K562 (cell line): ENCODE measurements at regions not wholly inside any gene's neighbourhood (a gene's known extent, or its start where the extent isn't known, plus 50 kb on each side); places are given as distances from the start of the nearest gene placed in this dataset.

Experiments used
- BACH1 ChIP-seq: fragments of 200-800 bp; sonication (Bioruptor generic); IDR thresholded peaks from 2 replicates; pipeline ENCODE4 v1.6.1; 2016; ENCODE audit warnings: missing genetic modification characterization, missing compliant biosample characterization
- GATA2 ChIP-seq: sonication (generic); formaldehyde crosslinking; IDR thresholded peaks from 2 replicates; pipeline ENCODE4 v1.4.0; 2020; ENCODE audit warnings: mild to moderate bottlenecking, missing genetic modification reagents
- PRPF4 ChIP-seq: fragments of 200-400 bp; formaldehyde crosslinking; IDR thresholded peaks from one replicate; pipeline ENCODE4 v1.6.1; 2017; ENCODE audit warnings: low read length, low read depth, mild to moderate bottlenecking; ENCODE audit not compliant: insufficient read depth, poor library complexity, severe bottlenecking
- RCOR1 ChIP-seq, 2 experiments: IDR thresholded peaks; 2 replicates each; pipeline ENCODE4 v1.6.1; 2012; ENCODE audit warnings: low read depth in 2 of 2, low read length in 2 of 2, borderline replicate concordance in 1 of 2, improper control_type of control experiment in 1 of 2
- TF ChIP-seq, protein P1 (sequence below), 3 experiments: IDR thresholded peaks in 2 of 3; conservative IDR thresholded peaks in 1 of 3; 2 replicates each; pipeline ENCODE4 v1.5.1; 2011 to 2012; ENCODE audit warnings: low read length in 3 of 3, mild to moderate bottlenecking in 3 of 3, control low read depth in 2 of 3, improper control_type of control experiment in 1 of 3, inconsistent platforms in 1 of 3, low read depth in 1 of 3, mixed read lengths in 1 of 3, moderate library complexity in 1 of 3; ENCODE audit not compliant: insufficient read depth in 2 of 3

DNA sequence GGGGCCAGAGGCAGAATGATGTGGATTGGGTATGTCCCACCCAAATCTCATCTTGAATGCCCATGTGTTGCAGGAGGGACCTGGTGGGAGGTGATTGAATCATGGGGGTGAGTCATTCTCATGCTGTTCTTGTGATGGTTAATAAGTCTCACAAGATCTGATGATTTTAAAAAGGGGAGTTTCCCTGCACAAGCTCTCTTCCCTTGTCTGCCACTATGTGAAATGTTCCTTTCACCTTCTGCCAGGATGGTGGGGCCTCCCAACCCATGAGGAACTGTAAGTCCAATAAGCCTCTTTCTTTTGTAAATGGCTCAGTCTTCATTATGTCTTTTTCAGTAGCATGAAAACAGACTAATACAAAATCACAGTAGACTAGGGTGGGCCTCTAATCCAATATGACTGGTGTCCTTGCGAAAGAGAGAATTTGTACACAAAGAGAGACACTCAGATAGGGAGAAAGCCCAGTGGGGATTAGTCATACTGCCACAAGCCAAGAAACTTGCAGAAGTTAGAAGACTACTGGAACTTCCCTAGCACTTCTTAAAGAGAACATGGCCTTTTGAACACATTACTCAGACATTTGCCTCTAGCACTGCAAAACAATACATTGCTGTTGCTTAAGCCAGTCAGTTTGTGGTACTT lies 68.4 kb downstream of the ANXA1 start:
- TF ChIP-seq, protein P1, sequence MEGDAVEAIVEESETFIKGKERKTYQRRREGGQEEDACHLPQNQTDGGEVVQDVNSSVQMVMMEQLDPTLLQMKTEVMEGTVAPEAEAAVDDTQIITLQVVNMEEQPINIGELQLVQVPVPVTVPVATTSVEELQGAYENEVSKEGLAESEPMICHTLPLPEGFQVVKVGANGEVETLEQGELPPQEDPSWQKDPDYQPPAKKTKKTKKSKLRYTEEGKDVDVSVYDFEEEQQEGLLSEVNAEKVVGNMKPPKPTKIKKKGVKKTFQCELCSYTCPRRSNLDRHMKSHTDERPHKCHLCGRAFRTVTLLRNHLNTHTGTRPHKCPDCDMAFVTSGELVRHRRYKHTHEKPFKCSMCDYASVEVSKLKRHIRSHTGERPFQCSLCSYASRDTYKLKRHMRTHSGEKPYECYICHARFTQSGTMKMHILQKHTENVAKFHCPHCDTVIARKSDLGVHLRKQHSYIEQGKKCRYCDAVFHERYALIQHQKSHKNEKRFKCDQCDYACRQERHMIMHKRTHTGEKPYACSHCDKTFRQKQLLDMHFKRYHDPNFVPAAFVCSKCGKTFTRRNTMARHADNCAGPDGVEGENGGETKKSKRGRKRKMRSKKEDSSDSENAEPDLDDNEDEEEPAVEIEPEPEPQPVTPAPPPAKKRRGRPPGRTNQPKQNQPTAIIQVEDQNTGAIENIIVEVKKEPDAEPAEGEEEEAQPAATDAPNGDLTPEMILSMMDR (IDR thresholded peaks at IDR 0.05 in 2 of 3, conservative IDR thresholded peaks at IDR 0.05 in 1 of 3; ENCODE audit: insufficient read depth in 2 of 3, low read depth in 1 of 3, low read length in 3 of 3): no peak
- TF ChIP-seq RCOR1 (IDR thresholded peaks at IDR 0.05; ENCODE audit: borderline replicate concordance in 1 of 2, low read depth in 2 of 2, low read length in 2 of 2) (no peak), BACH1 (tag) (no peak), PRPF4 (no peak), GATA2 (CRISPR knock-in tag) (no peak)
